ENCODE measurements at regions not wholly inside any gene's neighbourhood (a gene's known extent, or its start where the extent isn't known, plus 50 kb on each side); places are given as distances from the start of the nearest gene placed in this dataset.
A peak's percentile ranks its signal among the peaks of the same experiment; 100 is the strongest.

GRCh38 chr7:93015779-93016481 is 101.8 kb downstream of the SAMD9 start:
- DNase-seq: peak; percentile 66

- DNase-seq: peak; percentile 45
Observed at GRCh38 chr7:93015101-93015778, 102.5 kb downstream of the SAMD9 start.

GRCh38 chr7:93014410-93014809 is 103.4 kb downstream of the SAMD9 start:
- no peak for DNase-seq

DNA sequence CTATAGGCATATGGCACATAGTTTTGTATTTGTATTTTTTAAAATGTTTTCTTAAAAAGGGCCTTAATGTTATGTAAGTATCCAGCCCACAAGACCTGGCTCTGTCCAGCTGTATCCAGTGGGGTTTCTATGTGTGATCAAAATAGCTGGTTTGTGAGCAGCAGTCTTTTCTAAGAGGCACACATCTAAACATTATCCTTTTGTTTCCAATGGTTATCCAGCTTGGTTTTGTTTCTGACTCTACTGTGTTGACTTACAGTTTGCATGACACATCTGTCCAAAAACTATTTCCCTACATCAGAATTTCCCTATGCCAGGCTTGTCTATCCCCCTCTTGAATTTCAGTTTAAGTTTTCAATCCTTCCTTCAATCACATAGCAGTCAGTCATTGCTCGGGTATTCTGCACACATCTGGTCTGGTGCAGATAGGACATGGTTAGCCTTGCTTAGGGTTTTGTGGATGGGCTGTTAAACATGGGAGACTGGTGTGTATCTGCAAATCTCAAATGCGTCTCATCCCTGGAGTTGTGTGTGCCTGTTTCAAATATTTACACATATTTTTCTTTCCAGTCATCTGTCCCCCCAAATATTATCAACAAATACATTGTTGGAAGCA is 104.2 kb downstream of the SAMD9 start:
- no peak for DNase-seq

- DNase-seq: no peak
Observed at GRCh38 chr7:93011351-93012294, 106.2 kb downstream of the SAMD9 start.

GRCh38 chr7:93008833-93009232 is 108.9 kb downstream of the SAMD9 start:
- no peak for DNase-seq

DNA sequence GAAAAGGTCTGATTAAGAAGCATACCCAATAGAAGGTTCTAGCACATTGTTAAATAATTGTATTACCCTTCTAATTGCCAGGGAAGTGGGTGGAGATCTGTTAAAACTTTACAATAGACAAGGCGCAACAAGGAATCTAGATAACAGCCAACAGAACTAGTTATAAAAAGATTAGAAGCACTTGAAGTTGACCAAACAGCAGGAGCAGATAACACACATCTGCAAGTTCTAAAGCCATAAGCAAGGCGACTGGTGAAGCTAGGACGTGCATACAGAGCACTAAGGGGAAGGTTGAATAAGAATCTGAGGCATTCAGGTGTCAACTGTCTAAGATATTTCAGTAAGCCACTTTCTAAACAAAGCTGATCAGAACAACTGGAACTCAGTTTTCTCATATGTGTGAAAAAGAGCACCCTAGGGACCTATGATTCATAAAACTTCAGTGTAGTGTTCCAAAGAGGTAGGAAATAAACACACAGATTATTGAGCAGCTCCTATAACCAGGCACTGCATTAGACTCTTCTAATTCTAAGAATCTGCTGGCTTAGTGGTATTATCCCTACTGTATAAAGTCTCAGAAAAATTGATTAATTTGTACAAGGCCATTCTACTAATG is 111.2 kb downstream of the SAMD9 start:
- no peak for DNase-seq

DNA sequence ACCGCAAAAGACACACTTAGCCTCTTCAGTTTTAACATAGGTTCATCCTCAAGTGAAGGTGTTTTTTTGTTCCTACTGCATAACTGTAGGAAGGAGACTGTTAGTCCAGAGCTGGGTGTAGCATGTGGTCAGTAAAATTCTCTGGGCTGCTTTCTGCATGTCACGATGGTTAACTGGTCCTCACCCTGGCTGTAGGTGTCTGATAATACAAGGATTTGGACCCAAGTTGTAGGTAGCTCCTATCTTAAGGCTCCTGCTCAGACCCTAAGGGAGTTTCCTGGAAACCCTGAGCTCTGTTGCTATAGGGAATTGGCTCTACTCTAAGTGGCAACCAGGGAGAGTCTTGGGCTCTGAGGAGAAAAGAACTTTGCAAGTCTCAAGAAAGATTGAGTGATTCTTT is 112.9 kb downstream of the SAMD9 start:
- DNase-seq: no peak

GRCh38 chr7:92997719-92998118 is 120.1 kb downstream of the SAMD9 start:
- DNase-seq: no peak

DNA sequence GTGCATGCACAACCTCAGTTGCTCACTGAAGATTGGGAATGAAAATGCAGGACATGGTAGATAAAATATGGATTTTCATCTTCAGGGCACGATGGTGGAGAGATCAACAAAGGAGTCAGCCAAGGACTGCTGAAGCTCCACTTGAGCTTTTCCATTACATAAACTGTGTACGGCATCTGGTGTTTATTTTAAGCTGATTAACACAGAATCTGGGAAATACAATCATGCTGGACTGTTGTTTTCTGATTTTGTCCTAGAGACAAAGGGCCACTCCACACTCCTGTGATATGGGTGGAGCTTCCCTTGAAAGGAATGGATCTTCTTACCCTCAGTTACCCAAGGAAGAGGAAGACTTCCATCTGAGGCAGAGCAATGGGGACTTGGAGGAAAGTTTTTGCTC is 120.6 kb downstream of the SAMD9 start:
- DNase-seq: no peak

GRCh38 chr7:92994901-92995300 is 122.9 kb downstream of the SAMD9 start:
- no peak for DNase-seq

DNA sequence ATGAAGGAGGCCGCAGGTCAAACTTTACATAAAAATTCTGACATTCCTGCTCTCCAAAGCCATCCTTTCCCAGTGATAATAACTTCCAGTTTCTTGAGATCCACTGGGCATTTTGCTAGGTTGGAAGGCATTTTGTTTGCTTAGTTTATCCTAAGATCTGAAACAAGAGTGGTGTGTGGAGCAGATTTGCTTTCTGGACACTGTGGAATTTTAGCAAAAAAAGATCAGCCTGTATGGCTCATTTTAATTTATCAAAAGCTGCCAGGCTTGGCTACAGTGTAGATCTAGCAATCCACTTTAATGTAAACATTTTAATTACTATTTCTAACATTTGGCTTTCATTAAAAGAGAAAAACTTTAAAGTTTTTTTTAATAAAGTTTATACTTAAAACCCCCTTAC is 124.8 kb downstream of the SAMD9 start:
- no peak for DNase-seq

DNA sequence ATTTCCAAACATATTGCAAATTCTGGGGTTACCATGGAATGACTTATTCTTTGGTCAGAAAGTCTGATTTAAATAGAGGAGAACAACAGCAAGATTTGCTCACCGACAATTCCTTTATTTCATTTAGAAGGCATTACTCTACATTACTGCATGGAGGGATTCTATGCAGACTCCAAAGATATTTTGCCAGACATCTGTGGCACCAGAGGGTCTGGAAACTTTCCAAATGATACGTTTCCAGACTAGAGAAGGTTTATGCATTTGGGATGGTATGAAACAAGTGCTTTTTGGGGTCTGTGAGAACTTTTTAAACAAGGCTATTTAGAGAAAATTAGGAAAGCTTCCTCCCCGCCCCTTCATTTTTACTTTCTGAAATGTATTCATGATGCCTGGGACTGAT is 125.3 kb downstream of the SAMD9 start:
- no peak for DNase-seq

- DNase-seq: no peak
Observed at GRCh38 chr7:92991190-92991589, 126.6 kb downstream of the SAMD9 start.

DNA sequence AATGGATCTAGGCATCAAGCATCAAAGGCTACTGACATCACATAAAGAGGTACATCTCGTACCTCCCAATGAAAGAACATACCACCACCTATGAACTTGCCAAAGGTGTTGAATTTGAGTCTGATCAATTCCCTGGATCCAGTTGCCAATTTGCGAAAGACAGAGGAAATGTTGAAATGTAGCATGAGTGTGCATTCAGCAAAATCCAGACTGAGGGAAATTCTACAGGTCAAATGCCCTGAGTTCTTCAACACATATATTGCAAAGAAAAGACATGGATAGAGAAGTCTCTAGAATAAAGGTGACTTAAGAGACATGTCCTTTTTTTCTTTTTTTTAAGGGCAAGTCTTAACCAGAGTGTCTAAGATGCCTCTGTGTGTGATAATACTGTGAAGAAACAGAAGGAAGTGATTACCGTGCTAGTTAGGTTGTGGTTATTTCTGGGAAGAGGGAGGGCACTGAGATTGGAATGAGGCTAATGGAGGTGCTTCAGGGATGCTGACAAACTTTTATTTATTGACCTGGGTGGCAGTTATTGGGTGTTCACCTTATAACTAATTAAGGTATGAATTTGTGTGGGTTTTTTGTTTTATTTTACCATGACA is 128.7 kb downstream of the SAMD9 start:
- no peak for DNase-seq

DNA sequence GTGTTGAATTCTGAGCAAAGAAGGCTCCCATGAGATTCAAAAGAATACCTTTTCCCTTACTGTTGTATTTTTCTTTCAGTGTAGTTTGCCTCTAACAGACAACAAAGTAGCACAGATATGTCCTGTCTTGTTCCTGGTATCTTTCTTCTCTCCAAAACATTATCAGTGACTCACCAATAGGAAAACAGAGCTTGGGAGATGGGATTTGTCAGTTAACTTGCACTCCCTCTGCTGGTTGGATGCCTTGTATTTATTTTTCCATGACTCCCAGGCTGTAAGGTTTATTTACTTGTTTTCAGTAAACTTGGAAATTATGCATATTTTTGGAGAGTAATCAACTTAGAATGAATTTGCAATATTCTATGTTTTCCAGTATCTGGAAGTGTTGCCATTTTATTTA is 129.7 kb downstream of the SAMD9 start:
- DNase-seq: no peak

DNA sequence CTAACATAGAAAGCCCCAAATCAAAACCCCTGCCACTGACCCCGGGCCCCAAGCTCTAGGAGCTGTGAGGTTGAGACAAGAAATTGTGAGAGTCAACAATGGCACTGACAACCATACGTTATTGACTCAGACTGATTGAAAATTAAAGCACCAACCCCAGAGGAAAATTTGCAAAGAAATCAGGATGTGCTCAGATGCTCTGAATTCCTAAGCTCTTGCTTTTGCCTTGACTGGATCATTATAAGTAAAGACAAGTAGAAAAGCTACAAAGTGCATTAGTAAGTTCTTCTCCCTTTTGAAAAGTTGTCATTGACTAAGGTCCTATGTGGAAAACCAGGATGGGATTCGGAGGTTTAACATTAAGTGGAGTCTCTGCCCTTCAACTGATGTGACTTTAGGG is 130.2 kb downstream of the SAMD9 start:
- DNase-seq: no peak

- no peak for DNase-seq
Observed at GRCh38 chr7:92987095-92987494, 130.7 kb downstream of the SAMD9 start.

DNA sequence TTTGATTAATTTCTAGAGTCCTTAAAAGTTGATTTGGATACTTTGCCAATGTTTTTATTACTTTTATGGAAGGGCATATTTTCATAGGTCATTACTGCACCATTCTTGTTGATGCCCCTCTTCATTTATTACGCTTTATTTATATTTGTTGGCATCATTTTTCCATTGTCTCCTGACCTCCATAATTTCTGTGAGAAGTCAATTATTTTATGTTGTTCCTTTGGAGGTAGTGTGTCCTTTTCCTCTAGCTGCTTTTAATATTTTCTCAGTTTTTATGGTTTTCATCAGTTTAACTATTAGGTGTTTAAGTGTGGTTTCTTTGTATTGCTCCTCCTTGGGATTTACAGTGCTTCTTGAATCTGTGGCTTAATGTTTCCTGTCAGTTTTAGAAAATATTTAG is 134.9 kb downstream of the SAMD9 start:
- no peak for DNase-seq

GRCh38 chr7:92976931-92977330 is 140.6 kb upstream of the CDK6 start:
- DNase-seq: no peak

DNA sequence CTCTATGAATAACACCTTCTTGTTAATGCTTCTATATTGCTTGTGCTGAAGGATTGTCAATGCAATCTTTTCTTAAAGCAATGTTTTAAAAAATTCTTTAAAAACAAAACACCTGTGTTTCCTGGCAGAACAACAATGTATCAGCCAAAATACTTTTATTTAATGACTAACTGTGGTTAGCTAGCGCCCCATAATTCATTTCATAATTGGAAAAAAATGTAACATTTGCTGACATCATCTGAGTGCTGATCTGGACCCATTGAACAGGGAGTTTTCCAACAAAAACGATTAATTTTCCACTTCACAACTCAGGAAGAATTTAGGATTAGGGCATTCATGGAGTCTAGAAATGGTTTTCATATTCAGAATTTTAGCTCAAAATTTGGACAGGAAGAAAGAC is 137.6 kb upstream of the CDK6 start:
- no peak for DNase-seq

GRCh38 chr7:92973293-92973731 is 136.9 kb upstream of the CDK6 start:
- no peak for DNase-seq
